ENCODE measurements at regions not wholly inside any gene's neighbourhood (a gene's known extent, or its start where the extent isn't known, plus 50 kb on each side); places are given as distances from the start of the nearest gene placed in this dataset.

DNA sequence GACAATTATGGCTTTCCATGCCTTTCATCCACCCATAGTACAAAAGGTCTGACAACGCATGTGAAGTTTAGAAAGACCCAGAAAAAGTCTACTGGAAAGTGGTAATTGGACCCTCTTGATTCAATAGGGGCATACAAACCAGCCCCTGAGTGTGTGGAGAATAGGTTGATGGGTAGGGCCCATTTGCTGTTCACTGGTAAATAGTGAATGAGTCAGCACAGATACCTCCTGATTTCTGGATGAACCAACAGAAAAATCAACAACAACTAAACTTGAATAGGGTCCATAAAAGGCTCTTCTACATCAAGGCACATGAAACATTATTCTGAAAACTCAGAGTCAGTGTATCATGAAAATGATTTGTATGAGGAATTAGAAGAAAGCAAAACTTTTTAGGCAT lies 235.4 kb upstream of the SLC35B3 start:
- DNase-seq: no peak

DNA sequence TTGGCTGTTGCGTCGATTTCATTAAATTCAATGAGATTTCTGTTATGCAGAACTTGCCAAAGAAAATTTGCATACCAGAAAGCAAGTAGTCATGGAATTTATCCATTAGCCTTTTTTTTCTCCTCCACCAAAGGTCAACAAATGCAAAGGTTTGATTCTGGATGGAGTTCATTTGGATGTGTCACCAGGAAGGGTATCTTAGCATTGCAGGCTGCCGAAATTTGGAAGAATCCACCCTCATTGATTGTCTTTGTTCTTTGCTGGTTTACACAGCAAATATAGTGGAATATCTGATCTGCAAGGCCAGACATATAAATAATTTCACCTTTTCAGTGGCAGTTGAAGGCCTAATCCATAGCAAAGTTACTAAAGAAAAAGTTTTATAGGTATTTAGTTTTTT lies 229.4 kb upstream of the SLC35B3 start:
- no peak for DNase-seq

DNA sequence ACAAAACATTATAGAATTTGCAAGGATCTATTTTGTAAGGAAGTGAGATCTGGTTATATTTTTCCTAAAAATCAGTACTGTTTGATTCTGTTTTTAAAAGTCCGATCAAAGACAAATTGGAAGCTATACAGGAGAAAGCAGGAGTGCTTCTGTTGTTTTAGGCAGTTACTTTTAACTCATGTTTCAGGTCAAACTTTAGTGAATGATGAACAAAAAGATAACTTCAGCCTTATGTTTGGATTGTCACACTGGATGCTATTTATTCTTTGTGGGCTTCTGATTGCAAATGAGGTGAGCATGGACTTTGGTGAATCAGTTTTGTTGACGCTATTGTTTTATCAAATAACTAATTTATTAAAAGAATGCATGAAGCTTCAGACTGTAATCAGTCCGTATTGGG lies 228.7 kb upstream of the SLC35B3 start:
- no peak for DNase-seq

DNA sequence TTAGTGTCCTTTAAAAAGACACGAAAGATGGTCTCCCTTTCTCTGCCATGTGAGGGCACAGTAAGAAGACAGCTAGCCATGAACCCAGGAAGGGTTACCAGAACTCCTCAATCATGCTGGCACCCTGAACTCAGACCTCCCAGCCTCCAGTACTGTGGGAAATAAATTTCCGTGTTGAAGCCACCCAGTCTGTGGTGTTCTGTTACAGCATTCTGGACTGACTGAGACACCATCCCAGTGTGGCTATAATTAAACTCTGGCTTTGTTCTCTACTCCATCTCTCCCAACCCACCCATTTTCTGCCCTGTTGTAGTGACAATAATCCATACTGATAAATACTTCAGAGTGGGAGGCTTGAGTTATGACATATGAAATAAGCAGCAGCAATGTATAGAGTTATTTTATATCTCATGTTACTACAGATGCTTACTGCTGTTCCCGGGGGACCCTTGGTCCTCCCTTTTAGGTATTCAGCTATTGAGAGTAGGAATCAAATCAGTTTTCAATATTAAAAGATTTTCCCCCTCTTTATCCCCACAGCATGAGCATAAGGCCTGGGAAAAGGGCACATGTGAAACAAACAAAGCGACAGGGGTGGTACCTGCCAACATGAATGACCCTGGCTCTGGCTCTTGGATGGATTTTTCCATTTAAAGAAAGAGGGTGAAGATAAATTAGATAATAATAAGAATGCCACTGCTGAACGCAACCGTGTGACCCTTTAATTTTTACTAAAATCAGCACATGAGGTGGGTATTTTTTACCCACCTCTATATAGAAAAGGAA lies 224.3 kb upstream of the SLC35B3 start:
- DNase-seq: no peak

DNA sequence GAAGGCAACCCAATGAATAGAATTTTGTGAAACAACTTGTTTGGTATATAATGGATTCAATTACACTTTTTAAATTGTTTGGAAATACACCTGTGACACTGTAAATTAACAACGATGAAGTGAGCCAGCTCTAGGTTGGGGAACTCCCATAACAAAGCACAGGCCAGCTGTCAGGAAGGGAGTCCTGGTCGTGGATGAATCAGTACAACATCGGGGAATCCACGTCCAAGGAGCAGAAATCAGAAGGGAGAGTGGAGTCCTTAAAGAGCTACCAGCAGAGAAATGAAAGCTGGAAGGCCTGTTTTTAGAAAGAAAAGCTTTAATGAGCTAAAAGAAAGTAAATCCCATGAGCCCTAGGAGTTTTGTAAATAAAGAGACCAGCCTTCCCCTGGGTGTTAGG lies 223.1 kb upstream of the SLC35B3 start:
- DNase-seq: no peak

DNA sequence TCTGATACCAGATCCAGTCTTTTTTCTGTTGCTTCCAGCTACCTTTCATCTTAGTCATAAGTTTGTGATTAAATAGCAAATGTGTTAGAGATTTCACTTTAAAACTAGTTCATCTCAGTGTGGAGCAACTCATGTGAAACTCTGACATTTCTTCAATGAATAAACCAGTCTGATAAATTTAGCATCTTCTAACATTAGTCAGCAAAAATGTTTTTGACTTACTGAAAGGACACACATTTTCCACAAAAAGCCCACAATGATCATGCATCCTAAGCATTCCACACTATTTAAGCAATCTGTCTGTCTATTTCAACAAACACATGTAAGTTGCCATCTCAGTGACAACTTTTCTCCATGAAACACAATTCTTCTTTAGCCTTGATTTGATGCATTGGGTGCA lies 222.2 kb upstream of the SLC35B3 start:
- no peak for DNase-seq

- no peak for DNase-seq
Observed at GRCh38 chr6:8655670-8656454, 220.5 kb upstream of the SLC35B3 start.

GRCh38 chr6:8652710-8653109 lies 217.4 kb upstream of the SLC35B3 start:
- DNase-seq: no peak

DNA sequence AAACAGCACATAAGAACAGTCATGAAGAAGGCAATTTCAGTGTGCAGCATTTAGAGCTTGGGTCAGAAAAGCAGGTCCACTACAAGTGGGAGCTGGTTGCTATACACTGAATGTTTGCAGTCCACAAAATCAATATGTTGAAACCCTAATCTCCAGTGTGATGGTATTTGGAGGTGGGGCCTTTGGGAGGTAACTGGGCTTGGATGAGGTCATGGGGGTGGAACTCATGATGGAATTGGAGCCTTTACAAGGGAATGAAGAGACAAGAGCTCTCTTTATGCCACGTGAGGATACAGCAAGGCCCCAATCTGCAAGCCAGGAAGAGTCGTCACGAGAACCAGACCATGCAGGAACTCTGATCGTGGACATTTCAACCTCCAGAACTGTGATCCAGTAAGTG lies 216.7 kb upstream of the SLC35B3 start:
- DNase-seq: no peak

GRCh38 chr6:8645212-8645611 lies 209.9 kb upstream of the SLC35B3 start:
- DNase-seq: no peak

GRCh38 chr6:8644306-8644705 lies 209.0 kb upstream of the SLC35B3 start:
- no peak for DNase-seq

- DNase-seq: no peak
Observed at GRCh38 chr6:8642854-8643253, 207.5 kb upstream of the SLC35B3 start.

DNA sequence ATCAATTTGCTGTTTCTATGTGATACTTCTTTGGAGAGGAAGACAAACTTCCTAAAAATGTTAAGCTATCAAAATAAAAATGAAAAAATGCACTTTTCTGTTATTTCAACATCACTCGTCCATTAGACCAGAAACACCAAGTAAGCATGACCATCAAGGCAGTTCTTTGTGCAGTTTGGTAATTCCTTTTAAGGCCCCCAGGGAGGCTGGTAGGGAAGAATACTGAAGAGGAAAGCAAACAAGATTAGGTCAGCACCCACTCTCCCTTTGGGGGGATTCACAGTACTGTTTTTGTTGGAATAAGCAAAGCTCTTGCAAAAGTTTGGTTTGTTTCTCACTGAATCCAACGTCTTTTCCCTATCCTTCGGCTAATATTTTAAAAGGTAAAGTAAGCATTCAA lies 206.8 kb upstream of the SLC35B3 start:
- no peak for DNase-seq

- no peak for DNase-seq
Observed at GRCh38 chr6:8639928-8640649, 204.7 kb upstream of the SLC35B3 start.

- DNase-seq: no peak
Observed at GRCh38 chr6:8637896-8638597, 202.7 kb upstream of the SLC35B3 start.

DNA sequence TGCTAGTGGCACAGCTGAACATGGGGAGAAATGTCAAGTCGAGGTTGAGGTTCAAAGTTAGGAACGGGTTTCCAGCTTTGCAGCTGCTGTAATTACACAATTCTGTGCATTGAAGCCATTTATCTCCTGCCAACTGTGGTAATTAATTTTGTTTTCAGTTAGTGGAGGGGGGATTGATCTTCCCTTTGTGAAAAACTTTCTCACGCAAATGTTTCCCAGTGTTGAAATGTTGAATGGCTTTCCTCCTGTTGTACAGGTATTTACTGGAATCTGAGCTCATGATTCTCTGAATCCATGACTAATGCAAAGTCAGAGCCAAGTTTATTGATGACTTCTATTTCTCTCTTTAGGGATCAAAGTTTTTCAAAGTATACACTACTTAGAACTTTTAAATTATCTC lies 198.4 kb upstream of the SLC35B3 start:
- DNase-seq: no peak

- no peak for DNase-seq
Observed at GRCh38 chr6:8628736-8629135, 193.4 kb upstream of the SLC35B3 start.

DNA sequence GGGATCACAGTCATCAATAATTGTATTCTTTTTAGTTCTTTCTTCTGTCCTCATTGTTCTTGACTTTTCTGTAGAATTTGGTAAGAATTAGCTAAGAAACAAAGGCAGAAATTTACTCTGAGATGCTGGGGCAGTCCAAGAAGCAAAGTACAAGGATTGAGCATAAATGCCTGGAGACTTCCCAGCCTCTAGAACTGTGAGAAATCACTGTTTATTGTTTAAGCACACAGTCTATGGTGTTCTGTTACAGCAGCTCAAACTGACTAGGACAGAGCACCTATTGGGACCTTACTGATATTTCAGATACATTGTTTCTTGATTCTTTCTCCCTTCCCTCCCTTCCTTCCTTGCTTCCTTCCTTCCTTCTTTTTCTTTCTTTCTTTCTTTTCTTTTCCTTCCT lies 192.7 kb upstream of the SLC35B3 start:
- no peak for DNase-seq

GRCh38 chr6:8627085-8627861 lies 191.9 kb upstream of the SLC35B3 start:
- DNase-seq: no peak

- DNase-seq: no peak
Observed at GRCh38 chr6:8624665-8625064, 189.3 kb upstream of the SLC35B3 start.

- no peak for DNase-seq
Observed at GRCh38 chr6:8623441-8623840, 188.1 kb upstream of the SLC35B3 start.

GRCh38 chr6:8619853-8620252 lies 184.5 kb upstream of the SLC35B3 start:
- DNase-seq: no peak
